ENCODE measurements at regions not wholly inside any gene's neighbourhood (a gene's known extent, or its start where the extent isn't known, plus 50 kb on each side); places are given as distances from the start of the nearest gene placed in this dataset.

GRCh38 chr13:33651766-33652165 lies 166.2 kb upstream of the RFC3 start:
- H3K4me2 ChIP-seq (ENCODE audit: low read length), result no peak overlapping the region
- H3K4me3 ChIP-seq (ENCODE audit: low read depth, low read length), result no peak overlapping the region
- H2AFZ ChIP-seq, result no peak overlapping the region
- H3K79me2 ChIP-seq, result no peaks in the 10 kb centered on the region
- H3K27ac ChIP-seq, result no peak overlapping the region
- no peaks in the 10 kb centered on the region for H3K27me3 ChIP-seq (ENCODE audit: control insufficient read depth, insufficient read depth, low read length)
- H3K36me3 ChIP-seq (ENCODE audit: control insufficient read depth, insufficient read depth, low read length), result no peaks in the 10 kb centered on the region
- H3K9ac ChIP-seq, result no peak overlapping the region
- H3K9me3 ChIP-seq (ENCODE audit: control insufficient read depth, low read length), result no peaks in the 10 kb centered on the region
- H3K4me1 ChIP-seq, result no peaks in the 10 kb centered on the region
- TF ChIP-seq CTCF (IDR thresholded peaks at IDR 0.05), result no peak

- Histone ChIP-seq H2AFZ (no peak overlapping the region), H3K4me3 (ENCODE audit: low read depth, low read length) (no peak overlapping the region), H3K4me2 (ENCODE audit: low read length) (no peak overlapping the region), H3K36me3 (ENCODE audit: control insufficient read depth, insufficient read depth, low read length) (no peaks in the 10 kb centered on the region), H3K27me3 (ENCODE audit: control insufficient read depth, insufficient read depth, low read length) (no peaks in the 10 kb centered on the region), H3K27ac (no peak overlapping the region), H3K4me1 (no peaks in the 10 kb centered on the region), H3K9ac (no peak overlapping the region), H3K79me2 (no peaks in the 10 kb centered on the region), H3K9me3 (ENCODE audit: control insufficient read depth, low read length) (no peaks in the 10 kb centered on the region)
- no peak for TF ChIP-seq CTCF (IDR thresholded peaks at IDR 0.05)
Measured at GRCh38 chr13:33657274-33657673, 160.7 kb upstream of the RFC3 start.

- no peak for TF ChIP-seq CTCF (IDR thresholded peaks at IDR 0.05)
- H2AFZ ChIP-seq, result no peak overlapping the region
- H3K79me2 ChIP-seq, result no peaks in the 10 kb centered on the region
- H3K9me3 ChIP-seq (ENCODE audit: control insufficient read depth, low read length), result no peaks in the 10 kb centered on the region
- H3K4me1 ChIP-seq, result no peaks in the 10 kb centered on the region
- no peak overlapping the region for H3K9ac ChIP-seq
- no peak overlapping the region for H3K4me2 ChIP-seq (ENCODE audit: low read length)
- no peak overlapping the region for H3K27ac ChIP-seq
- H3K27me3 ChIP-seq (ENCODE audit: control insufficient read depth, insufficient read depth, low read length), result no peaks in the 10 kb centered on the region
- no peaks in the 10 kb centered on the region for H3K36me3 ChIP-seq (ENCODE audit: control insufficient read depth, insufficient read depth, low read length)
- H3K4me3 ChIP-seq (ENCODE audit: low read depth, low read length), result no peak overlapping the region
Measured at GRCh38 chr13:33659466-33659865, 158.5 kb upstream of the RFC3 start.

GRCh38 chr13:33659894-33660293 lies 158.1 kb upstream of the RFC3 start:
- no peak overlapping the region for H3K4me2 ChIP-seq (ENCODE audit: low read length)
- no peaks in the 10 kb centered on the region for H3K27me3 ChIP-seq (ENCODE audit: control insufficient read depth, insufficient read depth, low read length)
- H3K9me3 ChIP-seq (ENCODE audit: control insufficient read depth, low read length), result no peaks in the 10 kb centered on the region
- TF ChIP-seq CTCF (IDR thresholded peaks at IDR 0.05), result no peak
- H3K9ac ChIP-seq, result no peak overlapping the region
- H3K36me3 ChIP-seq (ENCODE audit: control insufficient read depth, insufficient read depth, low read length), result no peaks in the 10 kb centered on the region
- H3K4me1 ChIP-seq, result no peaks in the 10 kb centered on the region
- H2AFZ ChIP-seq, result no peak overlapping the region
- H3K27ac ChIP-seq, result no peak overlapping the region
- H3K79me2 ChIP-seq, result no peaks in the 10 kb centered on the region
- H3K4me3 ChIP-seq (ENCODE audit: low read depth, low read length), result no peak overlapping the region

- Histone ChIP-seq H3K4me3 (ENCODE audit: low read depth, low read length) (no peak overlapping the region), H3K4me1 (no peaks in the 10 kb centered on the region), H3K9ac (no peak overlapping the region), H2AFZ (no peak overlapping the region), H3K79me2 (no peaks in the 10 kb centered on the region), H3K27ac (no peak overlapping the region), H3K9me3 (ENCODE audit: control insufficient read depth, low read length) (no peaks in the 10 kb centered on the region), H3K36me3 (ENCODE audit: control insufficient read depth, insufficient read depth, low read length) (no peaks in the 10 kb centered on the region), H3K4me2 (ENCODE audit: low read length) (no peak overlapping the region), H3K27me3 (ENCODE audit: control insufficient read depth, insufficient read depth, low read length) (no peaks in the 10 kb centered on the region)
- no peak for TF ChIP-seq CTCF (IDR thresholded peaks at IDR 0.05)
Measured at GRCh38 chr13:33662392-33662791, 155.6 kb upstream of the RFC3 start.

Data from parathyroid adenoma (tissue), 2 donors.